CD4-positive, alpha-beta T cell treated with Interleukin-17A for 1 hour (primary cell): ENCODE measurements at regions not wholly inside any gene's neighbourhood (a gene's known extent, or its start where the extent isn't known, plus 50 kb on each side); places are given as distances from the start of the nearest gene placed in this dataset.
A peak's percentile ranks its signal among the peaks of the same experiment; 100 is the strongest.

Source experiments
- DNase-seq: peaks from one replicate; pipeline ENCODE4 v3.0.0-alpha.2; 2020

- DNase-seq = no peak
Measured at GRCh38 chr10:44326474-44327030, 58.3 kb downstream of the CXCL12 start.

GRCh38 chr10:44325596-44326307 lies 59.1 kb downstream of the CXCL12 start:
- no peak for DNase-seq

DNA sequence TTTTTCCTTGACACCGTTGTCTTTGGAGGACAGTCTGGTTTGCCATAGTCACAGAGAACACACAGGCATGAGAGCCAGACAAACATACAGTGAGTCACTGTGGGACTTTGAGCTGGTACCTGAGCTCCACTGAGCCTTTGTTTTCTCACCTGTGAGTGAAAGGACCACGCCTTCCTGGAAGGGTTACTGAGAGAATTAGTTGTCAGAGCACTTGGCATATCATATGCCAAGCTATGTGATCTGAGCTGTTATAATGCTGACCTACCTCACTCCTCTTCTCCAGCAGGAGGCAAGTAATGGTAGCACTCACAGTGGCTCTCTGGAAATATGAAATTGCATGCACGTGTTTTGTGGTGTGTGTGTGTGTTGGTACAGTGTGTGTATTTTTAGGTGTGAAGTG lies 59.7 kb downstream of the CXCL12 start:
- DNase-seq = no peak

DNA sequence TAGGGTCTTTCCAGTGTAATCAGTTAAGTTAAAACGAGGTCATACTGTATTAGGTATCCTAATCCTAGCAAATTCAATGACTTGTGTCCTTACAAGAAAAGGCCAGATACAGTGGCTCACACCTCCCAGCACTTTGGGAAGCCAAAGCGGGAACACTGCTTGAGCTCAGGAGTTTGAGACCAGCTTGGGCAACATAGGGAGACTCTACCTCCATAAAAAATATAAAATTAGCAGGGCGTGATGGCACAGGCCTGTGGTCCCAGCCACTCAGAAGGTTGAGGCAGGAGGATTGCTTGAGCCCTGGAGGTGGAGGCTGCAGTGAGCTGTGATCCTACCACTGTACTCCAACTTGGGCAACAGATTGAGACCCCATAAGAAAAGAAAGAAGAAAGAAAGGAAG lies 61.1 kb downstream of the CXCL12 start:
- DNase-seq = no peak

DNA sequence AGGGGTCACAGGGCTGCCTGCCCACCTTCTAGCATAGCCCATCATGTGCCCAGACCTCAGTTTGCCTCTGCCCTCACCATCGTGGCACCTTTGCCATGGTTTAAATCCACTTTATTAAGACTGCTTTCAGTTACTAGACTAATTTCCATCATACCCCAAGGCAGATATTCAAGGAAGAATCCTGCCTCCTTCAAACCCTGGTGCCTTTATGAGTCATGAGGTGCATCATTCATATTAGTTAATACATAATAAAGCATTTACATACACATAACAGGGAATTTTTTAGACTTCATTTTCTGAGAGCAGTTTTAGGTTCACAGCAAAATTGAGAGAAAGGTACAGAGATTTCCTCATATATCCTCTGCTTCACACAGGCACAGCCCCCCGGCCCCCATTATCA lies 62.8 kb downstream of the CXCL12 start:
- DNase-seq = no peak

GRCh38 chr10:44320756-44321155 lies 64.1 kb downstream of the CXCL12 start:
- DNase-seq = no peak

GRCh38 chr10:44317856-44318255 lies 67.0 kb downstream of the CXCL12 start:
- DNase-seq = no peak

- DNase-seq = no peak
Measured at GRCh38 chr10:44316922-44317215, 68.0 kb downstream of the CXCL12 start.

- peak; percentile 16 for DNase-seq
Measured at GRCh38 chr10:44316187-44316921, 68.5 kb downstream of the CXCL12 start.

DNA sequence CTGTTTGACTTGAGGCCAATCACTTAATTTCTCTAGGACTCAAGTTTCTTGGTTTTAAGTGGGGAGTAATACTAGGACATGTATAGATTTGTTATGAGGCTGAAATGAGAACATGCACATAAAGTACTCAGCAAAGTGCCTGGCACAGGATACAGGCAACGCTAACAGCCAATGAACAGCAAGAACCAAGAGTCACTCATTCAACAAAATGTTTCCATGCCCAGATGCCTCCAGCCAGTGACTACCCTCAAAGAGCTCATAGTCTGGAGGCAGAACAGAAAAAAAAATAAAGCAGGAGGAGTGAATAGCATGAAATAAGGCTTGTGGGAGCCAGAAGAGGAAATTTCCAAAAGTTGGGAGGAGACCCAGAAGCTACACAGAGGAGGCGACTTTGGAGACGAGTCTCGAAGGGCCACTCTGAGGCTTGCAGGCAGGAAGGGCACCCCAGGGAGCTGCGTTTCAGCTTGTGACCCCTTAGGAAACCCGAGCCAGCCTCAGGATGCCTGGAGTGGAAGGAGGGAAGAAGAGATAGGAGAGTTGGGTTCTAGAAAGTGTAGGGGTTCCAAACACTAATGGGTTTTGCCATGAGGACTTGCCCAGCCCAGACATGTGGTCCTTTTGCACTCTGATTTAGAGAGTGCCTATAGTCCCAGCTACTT lies 70.0 kb downstream of the CXCL12 start:
- DNase-seq = no peak

- no peak for DNase-seq
Measured at GRCh38 chr10:44313761-44314165, 71.1 kb downstream of the CXCL12 start.

DNA sequence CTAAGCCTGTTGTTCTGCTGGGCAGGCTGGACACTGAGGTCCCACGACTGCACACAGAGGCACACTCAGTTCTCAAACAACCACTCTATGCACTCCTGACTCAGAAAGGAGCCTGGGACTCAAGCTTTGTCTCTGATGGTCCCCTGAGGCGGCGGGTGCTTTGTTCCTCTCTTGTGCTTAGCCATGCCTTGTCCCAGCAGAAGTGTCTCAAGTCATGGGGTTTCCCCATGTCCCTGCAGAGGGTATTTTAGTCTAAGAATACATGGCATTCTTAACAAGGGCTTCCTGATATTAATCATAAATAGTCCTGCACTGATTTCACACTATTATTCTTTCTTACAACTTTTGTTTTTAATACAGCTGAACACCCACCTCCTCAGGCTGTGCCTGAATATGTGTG lies 72.5 kb downstream of the CXCL12 start:
- DNase-seq = no peak

- DNase-seq = no peak
Measured at GRCh38 chr10:44311563-44312051, 73.3 kb downstream of the CXCL12 start.

DNA sequence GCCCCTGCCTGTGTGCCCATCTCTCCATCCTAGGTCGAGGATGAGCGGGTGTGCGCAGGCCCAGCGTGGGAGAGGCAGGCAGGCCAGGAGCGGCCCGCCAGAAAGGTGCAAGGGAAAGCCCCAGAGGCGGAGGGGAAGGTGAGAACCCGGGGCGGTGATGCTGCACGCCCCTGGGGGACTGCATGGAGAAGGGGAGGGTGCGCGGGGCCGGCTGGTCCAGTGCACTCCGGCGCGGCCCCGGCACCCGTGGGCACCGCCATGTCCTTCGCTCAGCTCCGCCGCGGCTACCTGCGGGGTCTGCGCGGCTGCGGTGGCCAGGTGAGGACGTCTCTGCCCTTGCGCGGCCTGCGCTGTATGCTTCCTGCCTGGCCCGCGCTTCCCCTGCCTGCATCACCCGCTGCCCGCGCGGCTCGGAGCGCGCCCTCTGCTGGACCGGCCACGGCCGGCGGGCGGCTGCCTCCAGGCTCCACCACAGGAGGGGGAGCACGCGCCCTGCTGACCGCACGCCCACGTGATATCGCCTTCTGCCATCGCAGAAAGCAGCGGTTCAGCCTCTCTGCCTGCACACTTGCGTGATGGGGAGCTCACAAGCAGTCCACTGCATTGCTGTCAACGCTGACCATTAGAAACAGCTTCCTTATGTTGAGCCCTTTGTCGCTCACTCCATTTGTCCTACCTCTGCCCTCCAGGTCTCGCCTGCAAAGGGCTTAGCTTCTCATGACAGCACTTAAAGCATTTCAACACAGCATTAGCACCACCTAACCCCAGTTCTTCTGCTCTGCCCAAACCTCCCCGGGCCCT lies 73.9 kb downstream of the CXCL12 start:
- peak; percentile 70 for DNase-seq

DNA sequence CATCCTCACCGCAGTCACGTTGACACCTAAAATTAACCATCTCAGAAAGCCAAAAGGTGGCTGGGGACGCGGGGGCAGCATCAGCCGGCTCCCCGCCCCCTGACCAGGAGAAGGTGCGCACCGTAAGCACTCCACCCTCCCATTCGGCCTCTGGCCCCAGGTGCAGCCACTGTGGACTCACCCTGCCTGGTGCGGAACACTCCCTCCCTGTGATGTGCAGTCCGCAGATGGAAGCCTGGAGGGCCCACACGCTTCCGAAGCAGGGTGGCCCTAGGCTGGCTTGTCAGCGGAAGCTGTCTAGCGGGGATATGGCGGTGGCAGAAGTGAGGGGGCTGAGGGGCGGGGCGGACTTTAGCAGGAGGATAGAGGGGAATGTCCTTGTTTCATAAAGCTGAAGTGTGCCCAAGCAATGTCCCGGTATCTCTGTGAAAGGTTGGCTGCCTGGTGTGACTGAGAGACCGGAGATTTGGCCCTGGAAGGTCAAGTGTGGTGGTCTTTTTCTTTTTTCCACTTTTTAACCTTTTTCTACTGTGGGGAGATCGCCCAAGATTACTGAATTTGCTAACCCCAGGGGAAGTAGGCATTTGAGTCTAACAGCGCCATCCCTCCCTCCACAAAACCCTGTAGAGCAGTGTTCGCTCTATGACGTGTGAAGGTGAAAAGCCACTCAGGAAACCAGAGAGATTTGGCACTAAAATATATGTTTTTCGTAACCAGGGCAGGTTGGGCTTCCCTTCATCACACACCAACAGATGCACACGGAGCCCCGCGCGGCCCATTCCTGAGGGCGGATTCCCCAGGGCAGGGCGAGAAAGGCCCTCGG lies 74.7 kb downstream of the CXCL12 start:
- peak; percentile 48 for DNase-seq

- DNase-seq = no peak
Measured at GRCh38 chr10:44309361-44309760, 75.5 kb downstream of the CXCL12 start.

DNA sequence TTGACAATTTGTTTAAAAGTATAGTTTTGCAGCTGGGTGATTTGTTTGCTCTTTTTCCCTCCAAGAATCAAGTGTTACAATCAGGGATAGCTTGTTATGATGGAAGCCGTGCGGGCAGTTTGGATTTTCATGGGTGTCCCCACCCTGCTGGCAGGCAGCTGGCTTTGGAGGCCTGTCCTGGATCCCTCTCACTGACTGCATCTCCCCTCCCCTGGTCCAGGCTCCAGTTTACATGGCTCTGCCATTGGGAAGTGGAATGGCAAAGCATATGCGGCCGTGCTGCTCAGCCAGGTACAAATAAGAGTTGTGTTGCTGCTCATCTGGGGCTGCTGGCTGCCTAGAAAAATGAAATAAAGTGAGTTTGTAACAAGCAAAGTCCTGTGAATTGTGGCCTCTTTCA lies 76.0 kb downstream of the CXCL12 start:
- no peak for DNase-seq

- no peak for DNase-seq
Measured at GRCh38 chr10:44307691-44308090, 77.2 kb downstream of the CXCL12 start.

DNA sequence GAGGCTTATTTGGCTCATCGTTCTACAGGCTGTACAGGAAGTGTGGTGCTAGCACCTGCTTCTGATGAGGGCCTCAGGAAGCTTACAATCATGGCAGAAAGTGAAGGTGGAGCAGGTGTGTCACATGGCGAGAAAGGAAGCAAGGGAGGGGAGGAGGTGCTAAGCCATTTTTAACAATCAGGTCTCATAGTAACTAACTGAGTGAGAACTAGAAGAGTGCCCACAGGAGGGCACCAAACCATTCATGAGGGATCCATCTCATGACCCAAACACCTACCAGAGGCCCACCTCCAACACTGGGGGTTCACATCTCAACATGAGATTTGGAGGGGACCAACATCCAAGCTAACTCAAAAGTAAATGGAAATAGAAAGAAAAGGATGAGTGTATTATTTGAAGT lies 78.1 kb downstream of the CXCL12 start:
- DNase-seq = no peak

- no peak for DNase-seq
Measured at GRCh38 chr10:44306147-44306710, 78.7 kb downstream of the CXCL12 start.

GRCh38 chr10:44301781-44302355 lies 83.0 kb downstream of the CXCL12 start:
- no peak for DNase-seq
